GM18907 (cell line): ENCODE measurements at regions not wholly inside any gene's neighbourhood (a gene's known extent, or its start where the extent isn't known, plus 50 kb on each side); places are given as distances from the start of the nearest gene placed in this dataset.
"Not testable (repeated sequence)": the region's sequence is repeated elsewhere in the genome, so short reads cannot be mapped to it uniquely, and the experiment has no call there.

Experiments
- ATAC-seq: cut with Tn5 transposase; IDR thresholded peaks from one replicate; pipeline ENCODE4 v1.9.1; 2021; ENCODE audit warnings: mild to moderate bottlenecking, moderate library complexity; ENCODE audit not compliant: unreplicated experiment

- no peak for ATAC-seq
Observed at GRCh38 chr2:22397847-22398246, 987.1 kb upstream of the KLHL29 start.

GRCh38 chr2:22403748-22404147 lies 981.2 kb upstream of the KLHL29 start:
- ATAC-seq = no peak

- ATAC-seq = no peak
Observed at GRCh38 chr2:22406625-22407024, 978.4 kb upstream of the KLHL29 start.

- ATAC-seq = no peak
Observed at GRCh38 chr2:22420076-22420475, 964.9 kb upstream of the KLHL29 start.

GRCh38 chr2:22442051-22442450 lies 942.9 kb upstream of the KLHL29 start:
- ATAC-seq = no peak

- no peak for ATAC-seq
Observed at GRCh38 chr2:22444281-22444680, 940.7 kb upstream of the KLHL29 start.

- no peak for ATAC-seq
Observed at GRCh38 chr2:22449696-22450095, 935.3 kb upstream of the KLHL29 start.

- ATAC-seq = no peak
Observed at GRCh38 chr2:22450831-22451230, 934.1 kb upstream of the KLHL29 start.

- no peak for ATAC-seq
Observed at GRCh38 chr2:22454826-22455485, 930.0 kb upstream of the KLHL29 start.

GRCh38 chr2:22458440-22458839 lies 926.5 kb upstream of the KLHL29 start:
- no peak for ATAC-seq

- ATAC-seq = not testable (repeated sequence)
Observed at GRCh38 chr2:22475103-22475502, 909.9 kb upstream of the KLHL29 start.

- no peak for ATAC-seq
Observed at GRCh38 chr2:22478329-22478728, 906.6 kb upstream of the KLHL29 start.

GRCh38 chr2:22481486-22482259 lies 903.3 kb upstream of the KLHL29 start:
- ATAC-seq = no peak

- no peak for ATAC-seq
Observed at GRCh38 chr2:22483036-22483435, 901.9 kb upstream of the KLHL29 start.

- ATAC-seq = no peak
Observed at GRCh38 chr2:22485486-22485885, 899.5 kb upstream of the KLHL29 start.

- ATAC-seq = no peak
Observed at GRCh38 chr2:22486343-22486742, 898.6 kb upstream of the KLHL29 start.

GRCh38 chr2:22487036-22487435 lies 897.9 kb upstream of the KLHL29 start:
- ATAC-seq = no peak

GRCh38 chr2:22487541-22487940 lies 897.4 kb upstream of the KLHL29 start:
- no peak for ATAC-seq

GRCh38 chr2:22491442-22491841 lies 893.5 kb upstream of the KLHL29 start:
- no peak for ATAC-seq

- ATAC-seq = no peak
Observed at GRCh38 chr2:22494156-22494555, 890.8 kb upstream of the KLHL29 start.

GRCh38 chr2:22497064-22497463 lies 887.9 kb upstream of the KLHL29 start:
- ATAC-seq = no peak

- ATAC-seq = no peak
Observed at GRCh38 chr2:22497789-22498188, 887.2 kb upstream of the KLHL29 start.
